ENCODE measurements at regions not wholly inside any gene's neighbourhood (a gene's known extent, or its start where the extent isn't known, plus 50 kb on each side); places are given as distances from the start of the nearest gene placed in this dataset.

- H3K27me3 ChIP-seq (replicated peaks; ENCODE audit: insufficient read depth): no peaks in the 10 kb centered on the region
- intact Hi-C loops (cut with DNase I): no loop called here
- H3K36me3 ChIP-seq: no peaks in the 10 kb centered on the region
- TF ChIP-seq POLR2AphosphoS5 (IDR thresholded peaks at IDR 0.05): no peak
- no peak for TF ChIP-seq POLR2A (IDR thresholded peaks at IDR 0.05)
- no peak for TF ChIP-seq CTCF (IDR thresholded peaks at IDR 0.05)
- 77% methylated on average over 3 of the region's 3 CpGs for WGBS
- no peaks in the 10 kb centered on the region for H3K9me3 ChIP-seq
- no peak for DNase-seq (ENCODE audit: low spot score)
- H3K27ac ChIP-seq: no peak overlapping the region
- no peak overlapping the region for H3K4me3 ChIP-seq
- no peaks in the 10 kb centered on the region for H3K4me1 ChIP-seq (replicated peaks)
Observed at GRCh38 chr10:90644165-90644564, 213.7 kb downstream of the HTR7 start.

GRCh38 chr10:90650858-90651257, 207.0 kb downstream of the HTR7 start:
- Histone ChIP-seq H3K9me3 (no peaks in the 10 kb centered on the region), H3K27ac (no peak overlapping the region), H3K36me3 (no peaks in the 10 kb centered on the region), H3K4me1 (replicated peaks) (no peaks in the 10 kb centered on the region), H3K4me3 (no peak overlapping the region), H3K27me3 (replicated peaks; ENCODE audit: insufficient read depth) (no peaks in the 10 kb centered on the region)
- TF ChIP-seq POLR2AphosphoS5 (IDR thresholded peaks at IDR 0.05) (no peak), POLR2A (IDR thresholded peaks at IDR 0.05) (no peak), CTCF (IDR thresholded peaks at IDR 0.05) (no peak)
- 92% methylated on average over 2 of the region's 2 CpGs for WGBS
- intact Hi-C loops (cut with DNase I): no loop called here
- no peak for DNase-seq (ENCODE audit: low spot score)

GRCh38 chr10:90652519-90652918, 205.3 kb downstream of the HTR7 start:
- Histone ChIP-seq H3K9me3 (no peaks in the 10 kb centered on the region), H3K36me3 (no peaks in the 10 kb centered on the region), H3K27me3 (replicated peaks; ENCODE audit: insufficient read depth) (no peaks in the 10 kb centered on the region), H3K4me3 (no peak overlapping the region), H3K4me1 (replicated peaks) (no peaks in the 10 kb centered on the region), H3K27ac (no peak overlapping the region)
- DNase-seq (ENCODE audit: low spot score): no peak
- no peak for TF ChIP-seq POLR2AphosphoS5 (IDR thresholded peaks at IDR 0.05)
- no peak for TF ChIP-seq CTCF (IDR thresholded peaks at IDR 0.05)
- no peak for TF ChIP-seq POLR2A (IDR thresholded peaks at IDR 0.05)
- intact Hi-C loops (cut with DNase I): no loop called here

- 32% methylated on average over 1 of the region's 1 CpG for WGBS
- intact Hi-C loops (cut with DNase I): no loop called here
- H3K4me1 ChIP-seq (replicated peaks): no peaks in the 10 kb centered on the region
- no peaks in the 10 kb centered on the region for H3K27me3 ChIP-seq (replicated peaks; ENCODE audit: insufficient read depth)
- H3K9me3 ChIP-seq: no peaks in the 10 kb centered on the region
- no peak overlapping the region for H3K4me3 ChIP-seq
- TF ChIP-seq POLR2A (IDR thresholded peaks at IDR 0.05): no peak
- TF ChIP-seq POLR2AphosphoS5 (IDR thresholded peaks at IDR 0.05): no peak
- no peak for TF ChIP-seq CTCF (IDR thresholded peaks at IDR 0.05)
- H3K27ac ChIP-seq: no peak overlapping the region
- H3K36me3 ChIP-seq: no peaks in the 10 kb centered on the region
- DNase-seq (ENCODE audit: low spot score): no peak
Observed at GRCh38 chr10:90658791-90659190, 199.0 kb downstream of the HTR7 start.

- DNase-seq (ENCODE audit: low spot score): no peak
- H3K27ac ChIP-seq: no peak overlapping the region
- no peaks in the 10 kb centered on the region for H3K4me1 ChIP-seq (replicated peaks)
- H3K9me3 ChIP-seq: no peaks in the 10 kb centered on the region
- H3K27me3 ChIP-seq (replicated peaks; ENCODE audit: insufficient read depth): no peaks in the 10 kb centered on the region
- H3K36me3 ChIP-seq: no peaks in the 10 kb centered on the region
- TF ChIP-seq CTCF (IDR thresholded peaks at IDR 0.05): no peak
- no peak for TF ChIP-seq POLR2A (IDR thresholded peaks at IDR 0.05)
- TF ChIP-seq POLR2AphosphoS5 (IDR thresholded peaks at IDR 0.05): no peak
- H3K4me3 ChIP-seq: no peak overlapping the region
- WGBS: 55% methylated on average over 8 of the region's 8 CpGs
- intact Hi-C loops (cut with DNase I): no loop called here
Observed at GRCh38 chr10:90665905-90666662, 191.8 kb downstream of the HTR7 start.
